Retinal pigment epithelial cell (primary cell): ENCODE measurements at regions not wholly inside any gene's neighbourhood (a gene's known extent, or its start where the extent isn't known, plus 50 kb on each side); places are given as distances from the start of the nearest gene placed in this dataset.

ENCODE experiments used
- DNase-seq: peaks from one replicate; pipeline ENCODE4 v3.0.0-alpha.2; 2010; ENCODE audit warnings: low read depth
- H3K4me3 ChIP-seq: 2 replicates; pipeline ENCODE4 v1.5.1; 2011; ENCODE audit warnings: mild to moderate bottlenecking, low read length, control low read depth, moderate library complexity
- CTCF ChIP-seq: conservative IDR thresholded peaks from 2 replicates; pipeline ENCODE4 v1.5.1; 2011; ENCODE audit warnings: low read depth, low read length, control low read depth, inconsistent platforms

DNA sequence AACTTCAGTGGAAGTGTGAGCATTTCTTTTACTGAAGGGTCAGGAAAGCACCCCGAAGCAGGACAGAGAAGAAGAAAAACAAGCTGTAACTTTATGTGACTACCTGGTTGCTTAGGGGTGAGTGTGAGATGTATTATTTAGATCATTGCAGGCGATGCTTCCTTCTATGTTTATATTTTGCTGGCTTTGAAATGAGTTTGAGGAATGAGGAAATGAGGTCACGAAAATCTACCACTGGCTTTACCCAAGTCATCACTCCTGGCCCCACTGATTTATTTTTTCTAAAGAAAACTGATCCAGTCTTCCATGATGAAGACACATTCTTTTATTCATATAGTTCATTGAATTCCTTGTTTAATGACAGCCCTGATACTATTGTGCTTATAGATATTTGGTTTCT, 716.6 kb upstream of the FZD8 start:
- DNase-seq = no peak
- H3K4me3 ChIP-seq = no peak overlapping the region
- TF ChIP-seq CTCF = no peak

DNA sequence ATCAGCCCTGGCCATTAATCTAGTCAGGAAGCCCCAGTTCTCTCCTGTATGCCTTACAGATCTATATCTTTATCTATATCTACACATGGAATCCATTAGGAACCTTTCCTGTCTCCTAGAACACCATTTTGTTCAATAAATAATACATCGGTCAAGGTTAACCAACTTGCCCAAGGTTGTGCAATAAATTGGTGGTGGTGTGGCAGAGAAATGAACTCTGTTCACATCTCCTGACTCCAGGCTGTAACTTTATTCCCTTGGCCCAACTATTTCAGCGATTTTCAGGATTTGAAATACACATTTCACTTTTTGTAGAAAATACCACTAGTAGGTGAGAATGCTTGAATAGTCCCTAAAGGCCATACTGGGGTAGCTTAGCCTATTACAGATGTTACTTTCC, 712.5 kb upstream of the FZD8 start:
- no peak for DNase-seq
- no peak overlapping the region for H3K4me3 ChIP-seq
- TF ChIP-seq CTCF = no peak

GRCh38 chr10:36351159-36351558, 709.1 kb upstream of the FZD8 start:
- no peak for DNase-seq
- TF ChIP-seq CTCF = no peak
- H3K4me3 ChIP-seq = no peak overlapping the region

DNA sequence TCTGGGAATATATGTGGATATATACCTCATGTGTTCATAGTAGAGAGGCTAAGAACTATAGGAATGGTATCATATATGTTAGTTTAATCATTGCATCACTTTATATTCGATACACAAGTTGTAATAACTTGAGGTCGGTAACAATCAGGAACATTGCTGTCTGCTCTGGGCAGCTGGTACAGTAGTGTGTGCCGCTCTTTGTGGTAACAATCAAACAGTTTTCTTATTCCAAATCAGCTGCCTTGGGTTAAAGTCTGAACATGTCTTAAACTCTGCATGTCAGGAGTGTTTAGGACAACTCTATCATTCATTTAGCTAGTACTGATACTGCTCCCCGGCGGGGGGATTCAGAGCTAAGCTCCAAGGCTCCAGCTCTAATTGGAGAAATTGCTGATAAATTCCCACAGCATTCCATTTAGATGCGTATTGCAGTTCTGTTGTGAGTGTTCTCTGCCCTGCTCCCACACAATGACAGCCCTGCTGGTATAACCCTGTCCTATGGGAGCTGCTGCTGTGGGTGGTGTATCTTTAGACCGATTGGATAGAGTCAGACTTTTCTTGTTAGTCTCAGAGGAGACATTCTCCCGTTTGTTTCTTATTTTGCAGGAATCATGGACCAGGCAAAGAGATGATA, 707.5 kb upstream of the FZD8 start:
- peak; percentile 98 for DNase-seq
- H3K4me3 ChIP-seq = no peak overlapping the region
- peak; percentile 15 for TF ChIP-seq CTCF

- no peak overlapping the region for H3K4me3 ChIP-seq
- no peak for TF ChIP-seq CTCF
- DNase-seq = peak; percentile 22
Observed at GRCh38 chr10:36345807-36346206, 703.7 kb upstream of the FZD8 start.

DNA sequence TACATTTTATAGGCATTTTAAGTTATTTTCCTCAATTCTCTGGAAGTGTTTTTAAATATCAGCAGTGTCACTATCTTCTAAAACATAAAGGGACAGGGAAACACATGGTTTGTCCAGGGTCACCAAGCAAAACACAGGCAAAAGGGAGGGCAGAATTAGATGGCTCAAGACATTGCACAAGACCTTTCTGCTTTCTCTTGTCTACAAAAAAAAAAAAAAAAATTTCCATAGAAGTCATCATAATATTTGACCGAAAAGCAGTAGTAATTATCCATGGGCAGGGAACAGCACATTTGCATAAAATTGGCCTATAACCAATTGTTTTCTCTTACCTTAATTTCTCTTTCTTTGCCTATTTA, 703.1 kb upstream of the FZD8 start:
- TF ChIP-seq CTCF = no peak
- DNase-seq = no peak
- no peak overlapping the region for H3K4me3 ChIP-seq

GRCh38 chr10:36344240-36345174, 702.4 kb upstream of the FZD8 start:
- no peak for TF ChIP-seq CTCF
- no peak overlapping the region for H3K4me3 ChIP-seq
- DNase-seq = peak; percentile 22
